ENCODE measurements at regions not wholly inside any gene's neighbourhood (a gene's known extent, or its start where the extent isn't known, plus 50 kb on each side); places are given as distances from the start of the nearest gene placed in this dataset.
"Not testable (repeated sequence)": the region's sequence is repeated elsewhere in the genome, so short reads cannot be mapped to it uniquely, and the experiment has no call there.

DNA sequence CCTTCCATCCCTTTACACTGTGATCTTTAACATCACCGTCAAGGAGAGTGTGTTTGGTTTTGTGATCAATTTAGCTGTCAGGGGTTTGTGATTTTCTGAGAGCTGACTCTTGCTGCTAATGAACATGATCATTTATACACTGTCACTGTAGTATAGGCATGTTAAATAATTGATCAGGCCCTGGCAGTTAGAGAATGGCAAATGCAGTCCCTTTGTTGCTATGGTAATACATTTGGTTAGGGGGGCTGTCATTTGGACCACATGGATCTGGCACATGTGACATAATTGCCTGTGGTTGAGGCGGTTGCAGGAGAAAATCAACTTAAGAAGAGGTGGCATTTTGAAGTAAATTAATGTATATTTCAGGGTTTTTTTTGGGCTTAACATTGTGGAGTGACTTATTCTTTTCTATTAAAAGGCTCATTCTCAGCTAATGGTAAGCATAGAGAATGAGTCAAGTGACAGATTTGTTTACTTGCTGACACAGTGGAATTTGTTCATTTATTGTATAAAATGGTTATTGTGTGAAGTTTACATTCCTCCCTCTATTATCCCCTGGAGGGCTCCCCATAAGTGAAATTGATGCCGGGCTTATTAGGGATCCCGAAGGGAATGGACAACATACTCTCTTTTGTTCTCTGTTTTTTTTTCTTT lies 114.0 kb downstream of the FHIP1A start:
- DNase-seq (ENCODE audit: low spot score): no peak
- ATAC-seq (ENCODE audit: low FRiP score): no peak
- TF ChIP-seq CTCF (IDR thresholded peaks at IDR 0.05): no peak

GRCh38 chr4:151524610-151525009 lies 115.6 kb downstream of the FHIP1A start:
- ATAC-seq (ENCODE audit: low FRiP score): no peak
- no peak for TF ChIP-seq CTCF (IDR thresholded peaks at IDR 0.05)
- no peak for DNase-seq (ENCODE audit: low spot score)

GRCh38 chr4:151526489-151526888 lies 117.5 kb downstream of the FHIP1A start:
- DNase-seq (ENCODE audit: low spot score); ATAC-seq (ENCODE audit: low FRiP score): not testable (repeated sequence)

DNA sequence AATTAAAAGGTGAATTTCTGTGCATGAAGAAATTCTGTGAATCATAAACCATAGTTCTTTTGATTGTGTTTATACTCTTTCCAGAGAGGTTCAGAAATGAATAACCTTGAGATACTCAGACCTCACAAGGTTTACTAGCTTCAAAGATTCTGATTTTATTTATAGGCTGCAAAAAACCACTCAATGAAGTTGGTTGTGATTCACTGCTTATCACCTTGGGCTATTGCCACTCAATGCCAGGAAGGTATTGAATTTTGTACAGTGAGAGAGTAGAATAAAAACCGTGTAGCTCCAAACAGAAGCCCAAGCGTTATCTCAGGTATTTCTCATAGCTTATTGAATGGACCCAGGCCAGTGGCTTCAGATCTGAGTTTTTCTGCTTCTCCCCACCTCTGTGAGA lies 118.7 kb downstream of the FHIP1A start:
- TF ChIP-seq CTCF (IDR thresholded peaks at IDR 0.05): no peak
- no peak for ATAC-seq (ENCODE audit: low FRiP score)
- DNase-seq (ENCODE audit: low spot score): no peak

GRCh38 chr4:151529187-151529586 lies 120.2 kb downstream of the FHIP1A start:
- DNase-seq (ENCODE audit: low spot score) (no peak), ATAC-seq (ENCODE audit: low FRiP score) (no peak)
- no peak for TF ChIP-seq CTCF (IDR thresholded peaks at IDR 0.05)

GRCh38 chr4:151530230-151530629 lies 121.3 kb downstream of the FHIP1A start:
- DNase-seq (ENCODE audit: low spot score) (no peak), ATAC-seq (ENCODE audit: low FRiP score) (no peak)
- no peak for TF ChIP-seq CTCF (IDR thresholded peaks at IDR 0.05)

DNA sequence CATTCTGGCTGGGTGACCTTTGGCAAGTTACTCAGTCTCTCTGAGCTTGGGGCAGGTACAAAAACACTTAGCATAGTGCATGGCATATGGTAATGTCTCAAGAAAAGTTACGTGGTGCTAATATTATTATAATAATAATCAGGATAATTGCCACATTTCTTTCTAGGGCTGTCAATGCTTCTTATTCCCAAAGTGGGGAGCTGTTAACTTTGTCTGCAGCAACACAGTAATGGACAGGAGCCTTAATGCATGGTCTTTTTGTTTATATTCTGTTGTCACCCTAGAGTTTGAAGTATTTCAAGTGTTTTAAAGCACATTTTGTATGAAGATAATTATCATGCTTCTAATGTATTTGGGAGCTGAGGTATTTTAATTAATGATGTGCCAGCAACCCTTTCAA lies 121.8 kb downstream of the FHIP1A start:
- no peak for DNase-seq (ENCODE audit: low spot score)
- no peak for TF ChIP-seq CTCF (IDR thresholded peaks at IDR 0.05)
- ATAC-seq (ENCODE audit: low FRiP score): peak; percentile 47

Data from omental fat pad (tissue), 3 donors.